Endothelial cell of umbilical vein (primary cell): ENCODE measurements at regions not wholly inside any gene's neighbourhood (a gene's known extent, or its start where the extent isn't known, plus 50 kb on each side); places are given as distances from the start of the nearest gene placed in this dataset.

Experiments
- BruUV-seq: library from RNA; stranded (reverse); fragments of 400-500 nt; replicated peaks from 2 replicates; lab custom pipeline; 2021; lab: Mats Ljungman, UMichigan
- CTCF ChIA-PET: fragments of 300-600, 350-600 bp; sonication (Branson Sonifier 250); formaldehyde crosslinking; loops from one replicate; lab custom pipeline; 2021; ENCODE audit warnings: antibody characterized with exemption, inconsistent platforms; lab: Charles Lee
- POLR2A ChIA-PET: fragments of 300-600, 350-600 bp; sonication (Branson Sonifier 250); formaldehyde crosslinking; loops from one replicate; lab custom pipeline; 2021; ENCODE audit warnings: antibody characterized with exemption, inconsistent platforms; lab: Charles Lee
- DNase-seq: peaks from one replicate; pipeline ENCODE4 v3.0.0-alpha.2; 2011; ENCODE audit warnings: low read depth, low spot score
- FAIRE-seq: peaks from 2 replicates; lab custom pipeline; 2011; peaks lifted over from hg19 to GRCh38; lab: Jason Lieb, UNC
- H2AFZ ChIP-seq: 2 replicates; pipeline ENCODE4 v1.6.0; 2012; ENCODE audit warnings: low read depth, low read length, control low read depth, inconsistent platforms
- H3K27ac ChIP-seq: 2 replicates; pipeline ENCODE4 v1.5.1; 2011; ENCODE audit warnings: low read depth, mild to moderate bottlenecking, control low read depth, low read length, moderate library complexity; ENCODE audit not compliant: insufficient read depth
- H3K27me3 ChIP-seq, 2 experiments: 2 replicates each; pipeline versions ENCODE4 v1.6.0 to v1.6.1; 2011; ENCODE audit warnings: low read length in 2 of 2, mixed read lengths in 1 of 2; ENCODE audit not compliant: control insufficient read depth in 2 of 2, insufficient read depth in 2 of 2
- H3K36me3 ChIP-seq, 2 experiments: 2 replicates in 1 of 2; 3 replicates in 1 of 2; pipeline ENCODE4 v1.5.1; 2011; ENCODE audit warnings: low read length in 2 of 2, mild to moderate bottlenecking in 1 of 2, moderate library complexity in 1 of 2; ENCODE audit not compliant: control insufficient read depth in 2 of 2, insufficient read depth in 2 of 2; ENCODE audit errors: extremely low read depth in 1 of 2
- H3K4me1 ChIP-seq: 3 replicates; pipeline ENCODE4 v1.5.1; 2011; ENCODE audit warnings: mild to moderate bottlenecking, low read length; ENCODE audit not compliant: control insufficient read depth, insufficient read depth; ENCODE audit errors: extremely low read depth
- H3K4me2 ChIP-seq: 2 replicates; pipeline ENCODE4 v1.6.1; 2011; ENCODE audit warnings: low read length, control low read depth, mixed read lengths; ENCODE audit not compliant: insufficient read depth
- H3K4me3 ChIP-seq, 3 experiments: fragments of 200-600 bp in 1 of 3; sonication (generic), shearing (Covaris generic) in 1 of 3; replicated peaks in 1 of 3; 2 replicates each; pipeline ENCODE4 v1.5.1; 2011 to 2016; ENCODE audit warnings: control low read depth in 3 of 3, low read length in 3 of 3, mild to moderate bottlenecking in 2 of 3, inconsistent platforms in 1 of 3, low read depth in 1 of 3, moderate library complexity in 1 of 3; ENCODE audit not compliant: insufficient read depth in 1 of 3
- H3K79me2 ChIP-seq: 2 replicates; pipeline ENCODE4 v1.6.0; 2012; ENCODE audit warnings: low read length, inconsistent platforms; ENCODE audit not compliant: control insufficient read depth, insufficient read depth
- H3K9ac ChIP-seq: replicated peaks from 2 replicates; pipeline ENCODE3; 2011; ENCODE audit warnings: low read length, control low read depth; ENCODE audit not compliant: insufficient read depth; ENCODE audit errors: extremely low read depth
- H3K9me1 ChIP-seq: replicated peaks from 3 replicates; pipeline ENCODE4 v1.6.0; 2011; ENCODE audit warnings: mild to moderate bottlenecking, low read length; ENCODE audit not compliant: control insufficient read depth, insufficient read depth; ENCODE audit errors: extremely low read depth
- H3K9me3 ChIP-seq: replicated peaks from 2 replicates; pipeline ENCODE4 v1.5.1; 2012; ENCODE audit warnings: low read length, inconsistent platforms; ENCODE audit not compliant: control insufficient read depth, insufficient read depth
- H4K20me1 ChIP-seq: replicated peaks from 2 replicates; pipeline ENCODE3; 2011; ENCODE audit warnings: mild to moderate bottlenecking, low read length; ENCODE audit not compliant: control insufficient read depth, insufficient read depth; ENCODE audit errors: extremely low read depth
- CTCF ChIP-seq, 2 donors: IDR thresholded peaks; 1 replicate in 1 of 2; 2 replicates in 1 of 2; pipeline ENCODE4 v1.5.1; 2011; ENCODE audit warnings: low read length in 2 of 2, mild to moderate bottlenecking in 2 of 2, moderate library complexity in 2 of 2, control low read depth in 1 of 2, inconsistent platforms in 1 of 2, low read depth in 1 of 2; ENCODE audit not compliant: insufficient read depth in 1 of 2; ENCODE audit errors: extremely low read depth in 1 of 2
- EZH2 ChIP-seq: IDR thresholded peaks from 2 replicates; pipeline ENCODE4 v1.6.1; 2012; ENCODE audit warnings: borderline replicate concordance, low read depth, mild to moderate bottlenecking, moderate library complexity, low read length, inconsistent platforms; ENCODE audit not compliant: severe bottlenecking
- FOS ChIP-seq: IDR thresholded peaks from 2 replicates; pipeline ENCODE4 v1.6.1; 2011; ENCODE audit warnings: mild to moderate bottlenecking, low read length, moderate library complexity, borderline replicate concordance; ENCODE audit not compliant: insufficient read depth
- GATA2 ChIP-seq: IDR thresholded peaks from 2 replicates; pipeline ENCODE4 v1.7.0; 2011; ENCODE audit warnings: low read depth, mild to moderate bottlenecking, moderate library complexity, mixed read lengths, low read length; ENCODE audit not compliant: insufficient read length, insufficient read depth
- JUN ChIP-seq: IDR thresholded peaks from 2 replicates; pipeline ENCODE4 v1.6.1; 2011; ENCODE audit warnings: borderline replicate concordance, low read depth; ENCODE audit not compliant: insufficient read length, insufficient read depth
- MAX ChIP-seq: IDR thresholded peaks from 2 replicates; pipeline ENCODE4 v1.6.1; 2011; ENCODE audit not compliant: insufficient read depth, insufficient read length
- MYC ChIP-seq: IDR thresholded peaks from one replicate; pipeline ENCODE4 v1.6.1; 2011; ENCODE audit warnings: mild to moderate bottlenecking, low read depth, low read length
- POLR2A ChIP-seq: IDR thresholded peaks from 2 replicates; pipeline ENCODE4 v1.6.1; 2012; ENCODE audit warnings: low read depth, mild to moderate bottlenecking, control low read depth, low read length
- POLR2AphosphoS5 ChIP-seq: IDR thresholded peaks from 2 replicates; pipeline ENCODE4 v1.6.1; 2012; ENCODE audit warnings: low read depth, mild to moderate bottlenecking, control low read depth, low read length, moderate library complexity; ENCODE audit not compliant: insufficient read depth
- dilution Hi-C: fragments of 300-500 bp; cut with MboI; formaldehyde crosslinking; loops from one replicate; pipeline ENCODE4 v1.15.0; 2019; ENCODE audit warnings: low sequenced_read_pairs; ENCODE audit not compliant: extremely low pct_ligation_motif_present
- intact Hi-C: fragments of 100-400 bp; cut with micrococcal nuclease; formaldehyde crosslinking; loops from one replicate; pipeline ENCODE4 v1.10.0; 2022

GRCh38 chr20:56956534-56956933 is 309.9 kb downstream of the BMP7 start:
- H4K20me1 ChIP-seq = no peaks in the 10 kb centered on the region
- H3K9me1 ChIP-seq = no peaks in the 10 kb centered on the region
- TF ChIP-seq EZH2 = no peak
- TF ChIP-seq MAX = no peak
- no peak for TF ChIP-seq JUN
- no peaks in the 10 kb centered on the region for H3K36me3 ChIP-seq
- no peaks in the 10 kb centered on the region for H3K27me3 ChIP-seq
- BruUV-seq = no TSS peak
- no peak overlapping the region for H3K4me3 ChIP-seq
- DNase-seq (no peak), FAIRE-seq (no peak)
- intact Hi-C loops (no loop called here), dilution Hi-C loops (no loop called here)
- H3K9me3 ChIP-seq = no peaks in the 10 kb centered on the region
- ChIA-PET CTCF (no interaction called here), POLR2A (no interaction called here)
- H3K79me2 ChIP-seq = no peaks in the 10 kb centered on the region
- no peak overlapping the region for H3K27ac ChIP-seq
- no peak overlapping the region for H3K9ac ChIP-seq
- no peak overlapping the region for H2AFZ ChIP-seq
- no peaks in the 10 kb centered on the region for H3K4me1 ChIP-seq
- no peak overlapping the region for H3K4me2 ChIP-seq

- Histone ChIP-seq H3K9me1 (no peaks in the 10 kb centered on the region), H3K4me3 (no peak overlapping the region), H3K79me2 (no peaks in the 10 kb centered on the region), H2AFZ (no peak overlapping the region), H3K4me1 (no peaks in the 10 kb centered on the region), H3K27me3 (no peaks in the 10 kb centered on the region), H3K4me2 (no peak overlapping the region), H3K9ac (no peak overlapping the region), H3K27ac (no peak overlapping the region), H4K20me1 (no peaks in the 10 kb centered on the region), H3K36me3 (no peaks in the 10 kb centered on the region), H3K9me3 (no peaks in the 10 kb centered on the region)
- intact Hi-C loops (no loop called here), dilution Hi-C loops (no loop called here)
- no TSS peak for BruUV-seq
- POLR2A ChIA-PET = no interaction called here
- CTCF ChIA-PET = interaction anchor here (0.6 kb wide), 1 partner anchor 169 kb away, joined by 3 read pairs; no protein-coding TSS in a partner anchor
- DNase-seq (no peak), FAIRE-seq (no peak)
- TF ChIP-seq JUN = no peak
- no peak for TF ChIP-seq EZH2
- TF ChIP-seq CTCF (IDR thresholded peaks at IDR 0.05; ENCODE audit: extremely low read depth in 1 of 2, insufficient read depth in 1 of 2, low read depth in 1 of 2, low read length in 2 of 2) = no peak
- no peak for TF ChIP-seq POLR2AphosphoS5
- no peak for TF ChIP-seq POLR2A
- no peak for TF ChIP-seq MAX
- TF ChIP-seq FOS = no peak
- no peak for TF ChIP-seq MYC
- no peak for TF ChIP-seq GATA2
These were observed 308.5 kb downstream of the BMP7 start for GRCh38 chr20:56957737-56958553.
